ENCODE measurements at regions not wholly inside any gene's neighbourhood (a gene's known extent, or its start where the extent isn't known, plus 50 kb on each side); places are given as distances from the start of the nearest gene placed in this dataset.

DNA sequence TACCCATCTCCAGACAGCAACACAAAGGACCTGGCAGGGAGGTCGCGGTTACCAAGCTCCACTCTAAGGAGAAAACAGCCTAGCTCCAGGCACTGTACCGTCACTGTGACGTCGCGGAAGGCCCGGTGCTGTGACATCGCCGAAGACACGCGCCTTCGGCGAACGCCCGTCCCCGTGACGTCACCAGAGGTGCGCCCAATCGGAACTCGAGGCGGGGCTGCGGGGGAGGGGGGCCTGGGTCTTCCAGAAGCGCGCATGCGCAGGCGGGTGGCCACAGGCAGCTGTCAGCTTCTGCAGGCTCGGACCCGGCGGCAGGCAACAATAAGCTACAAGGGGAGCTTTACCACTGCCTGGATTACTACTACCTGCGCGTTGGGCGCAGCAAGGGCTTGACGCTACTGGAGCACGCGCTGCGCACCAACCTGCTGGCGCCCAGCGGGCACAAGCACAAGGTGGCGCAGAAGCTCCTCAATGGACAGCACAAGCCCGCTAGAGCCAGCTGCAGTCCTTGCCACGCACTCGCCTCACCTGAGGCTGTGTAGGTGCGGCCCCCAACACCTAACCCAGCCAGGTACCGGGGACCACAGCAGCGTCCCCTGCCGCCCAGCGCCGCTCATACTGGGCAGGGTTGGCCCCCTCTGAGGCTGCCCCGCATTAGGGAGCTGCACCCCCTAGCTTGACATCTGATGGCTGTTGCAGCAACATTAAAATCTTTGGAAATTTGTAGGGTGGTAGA lies 208.4 kb downstream of the TPST1 start:
- DNase-seq (ENCODE audit: extremely low spot score): peak; percentile 96
- ChIA-PET CTCF (interaction anchor here (0.7 to 1.6 kb wide), 8 partner anchors 11 to 80 kb away, joined by 3 to 5 read pairs (median 3); no protein-coding TSS in a partner anchor), POLR2A (interaction anchor here (1.0 kb wide), 1 partner anchor 208 kb away, joined by 6 read pairs; the partner anchor contains the start of gene TPST1)
- TF ChIP-seq, protein P1, sequence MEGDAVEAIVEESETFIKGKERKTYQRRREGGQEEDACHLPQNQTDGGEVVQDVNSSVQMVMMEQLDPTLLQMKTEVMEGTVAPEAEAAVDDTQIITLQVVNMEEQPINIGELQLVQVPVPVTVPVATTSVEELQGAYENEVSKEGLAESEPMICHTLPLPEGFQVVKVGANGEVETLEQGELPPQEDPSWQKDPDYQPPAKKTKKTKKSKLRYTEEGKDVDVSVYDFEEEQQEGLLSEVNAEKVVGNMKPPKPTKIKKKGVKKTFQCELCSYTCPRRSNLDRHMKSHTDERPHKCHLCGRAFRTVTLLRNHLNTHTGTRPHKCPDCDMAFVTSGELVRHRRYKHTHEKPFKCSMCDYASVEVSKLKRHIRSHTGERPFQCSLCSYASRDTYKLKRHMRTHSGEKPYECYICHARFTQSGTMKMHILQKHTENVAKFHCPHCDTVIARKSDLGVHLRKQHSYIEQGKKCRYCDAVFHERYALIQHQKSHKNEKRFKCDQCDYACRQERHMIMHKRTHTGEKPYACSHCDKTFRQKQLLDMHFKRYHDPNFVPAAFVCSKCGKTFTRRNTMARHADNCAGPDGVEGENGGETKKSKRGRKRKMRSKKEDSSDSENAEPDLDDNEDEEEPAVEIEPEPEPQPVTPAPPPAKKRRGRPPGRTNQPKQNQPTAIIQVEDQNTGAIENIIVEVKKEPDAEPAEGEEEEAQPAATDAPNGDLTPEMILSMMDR (IDR thresholded peaks at IDR 0.05; ENCODE audit: control extremely low read depth, extremely low read depth, low read depth, missing control alignments): peak; percentile 39

DNA sequence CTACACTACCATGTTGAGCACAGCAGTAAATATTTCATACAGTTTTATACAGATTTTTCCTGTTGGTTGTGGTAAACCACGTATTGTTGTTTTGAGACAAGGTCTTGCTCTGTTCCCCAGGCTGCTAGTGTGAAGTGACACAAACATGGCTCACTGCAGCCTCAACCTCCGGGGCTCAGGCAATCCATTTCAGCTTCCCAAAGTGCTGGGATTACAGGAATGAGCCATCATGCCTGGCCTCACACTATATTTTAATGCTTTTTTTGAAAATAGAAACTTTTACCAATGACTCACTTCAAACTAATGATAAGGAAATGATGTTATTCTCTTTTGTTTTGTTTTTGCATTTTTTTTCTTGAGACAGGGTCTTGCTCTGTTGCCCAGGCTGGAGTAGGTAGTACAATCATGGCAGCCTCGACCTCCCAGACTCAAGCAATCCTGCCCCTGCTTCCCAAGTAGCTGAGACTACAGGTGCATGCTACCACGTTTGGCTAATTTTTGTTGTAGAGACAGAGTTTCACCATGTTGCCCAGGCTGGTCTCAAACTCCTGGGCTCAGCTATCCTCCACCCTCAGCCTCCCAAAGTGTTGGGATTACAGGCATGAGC lies 210.6 kb downstream of the TPST1 start:
- no peak for DNase-seq (ENCODE audit: extremely low spot score)
- ChIA-PET CTCF (no interaction called here), POLR2A (no interaction called here)
- TF ChIP-seq, protein P1 (IDR thresholded peaks at IDR 0.05; ENCODE audit: control extremely low read depth, extremely low read depth, low read depth, missing control alignments): no peak

DNA sequence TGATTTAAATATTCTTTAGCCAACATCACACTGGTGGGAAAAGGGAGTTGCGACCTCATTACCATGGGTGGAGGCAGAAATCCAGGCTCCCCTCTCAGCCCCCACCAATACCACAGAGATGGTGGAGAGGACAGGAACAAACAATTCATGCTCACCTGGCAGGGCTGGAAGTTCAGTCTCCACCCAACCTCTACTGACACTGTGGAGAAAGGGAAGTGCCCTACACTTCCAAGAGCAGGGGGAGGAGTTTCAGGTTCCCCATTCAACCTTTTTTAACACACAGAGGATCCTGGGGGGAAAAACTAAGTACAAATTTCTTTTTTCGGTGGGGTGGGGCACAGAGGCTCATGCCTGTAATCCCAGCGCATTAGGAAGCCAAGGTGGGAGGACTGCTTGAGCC lies 210.1 kb upstream of the KCTD7 start:
- CTCF ChIA-PET: no interaction called here
- no peak for DNase-seq (ENCODE audit: extremely low spot score)
- POLR2A ChIA-PET: no interaction called here
- TF ChIP-seq, protein P1 (IDR thresholded peaks at IDR 0.05; ENCODE audit: control extremely low read depth, extremely low read depth, low read depth, missing control alignments): no peak

DNA sequence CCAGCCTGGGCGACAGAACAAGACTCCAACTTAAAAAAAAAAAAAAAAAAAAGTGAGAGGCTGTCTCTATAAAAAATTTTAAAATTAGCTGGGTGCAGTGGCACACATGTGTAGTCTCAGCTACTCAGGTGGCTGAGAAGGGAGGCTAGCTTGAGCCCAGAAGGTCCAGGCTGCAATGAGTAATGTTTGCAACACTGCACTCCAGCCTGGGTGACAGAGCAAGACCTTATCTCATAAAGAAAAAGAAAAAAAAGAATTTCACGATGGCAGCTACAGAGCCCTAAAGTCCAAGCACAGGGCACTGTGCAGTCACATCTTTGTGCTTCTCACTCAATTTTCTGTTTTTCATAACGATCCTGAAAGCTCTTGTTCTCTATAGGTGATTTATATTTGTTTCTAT lies 209.5 kb upstream of the KCTD7 start:
- ChIA-PET POLR2A (interaction anchor here (0.7 kb wide), 1 partner anchor 408 kb away, joined by 5 read pairs; no protein-coding TSS in a partner anchor), CTCF (interaction anchor here (1.2 kb wide), 1 partner anchor 9 kb away, joined by 3 read pairs; no protein-coding TSS in a partner anchor)
- DNase-seq (ENCODE audit: extremely low spot score): no peak
- TF ChIP-seq, protein P1 (IDR thresholded peaks at IDR 0.05; ENCODE audit: control extremely low read depth, extremely low read depth, low read depth, missing control alignments): no peak

DNA sequence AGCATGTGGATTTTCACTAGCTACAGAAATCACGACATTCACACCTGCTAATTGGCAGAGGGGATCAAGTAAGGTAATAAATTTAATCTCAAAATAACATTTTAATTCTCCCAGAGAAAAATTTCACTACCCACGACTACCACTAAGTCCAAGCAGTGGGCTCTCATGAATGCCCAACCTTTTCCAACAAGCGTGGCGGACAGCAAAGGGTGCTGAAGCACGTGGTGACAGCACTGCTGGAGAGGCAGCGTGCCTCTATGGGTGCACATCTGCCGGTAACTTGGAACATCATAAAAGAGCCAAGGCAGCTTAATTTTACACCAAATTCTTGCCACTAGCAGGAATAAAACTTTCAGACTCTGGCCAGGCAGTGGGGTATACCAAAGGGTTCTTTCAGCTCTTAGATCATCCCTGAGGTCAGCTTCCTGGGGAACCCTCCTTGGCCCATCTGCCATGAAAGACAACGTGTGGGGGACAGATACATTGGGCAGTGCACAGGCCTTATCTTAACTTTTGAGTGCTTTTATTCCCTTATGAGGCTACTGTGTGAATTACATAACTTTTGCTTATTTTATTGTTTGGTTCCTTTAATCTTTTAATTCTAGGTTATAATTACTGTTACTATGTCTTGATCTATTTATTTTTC lies 206.7 kb upstream of the KCTD7 start:
- ChIA-PET POLR2A (no interaction called here), CTCF (interaction anchor here (1.5 kb wide), 1 partner anchor 217 kb away, joined by 5 read pairs; the partner anchor contains the start of gene TPST1)
- TF ChIP-seq, protein P1 (IDR thresholded peaks at IDR 0.05; ENCODE audit: control extremely low read depth, extremely low read depth, low read depth, missing control alignments): no peak
- no peak for DNase-seq (ENCODE audit: extremely low spot score)

DNA sequence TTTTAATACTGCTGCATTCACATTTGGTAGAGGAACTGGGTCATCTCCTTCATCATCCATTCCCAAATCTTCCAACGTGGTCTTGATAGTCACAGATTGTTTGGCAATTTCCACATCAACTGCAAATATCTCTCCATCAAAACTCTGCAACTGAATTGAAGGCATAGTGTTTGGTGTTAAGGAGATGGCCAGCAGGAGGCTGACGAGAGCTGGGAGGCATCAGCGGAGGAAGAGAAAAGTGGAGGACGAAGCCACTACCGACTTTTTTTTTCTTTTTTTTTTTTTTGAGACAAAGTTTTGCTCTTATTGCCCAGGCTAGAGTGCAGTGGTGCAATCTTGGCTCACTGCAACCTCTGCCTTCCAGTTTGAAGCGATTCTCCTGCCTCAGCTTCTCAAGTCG lies 205.0 kb upstream of the KCTD7 start:
- POLR2A ChIA-PET: no interaction called here
- no peak for DNase-seq (ENCODE audit: extremely low spot score)
- CTCF ChIA-PET: no interaction called here
- TF ChIP-seq, protein P1 (IDR thresholded peaks at IDR 0.05; ENCODE audit: control extremely low read depth, extremely low read depth, low read depth, missing control alignments): no peak
